GM06990 (cell line): ENCODE measurements at regions not wholly inside any gene's neighbourhood (a gene's known extent, or its start where the extent isn't known, plus 50 kb on each side); places are given as distances from the start of the nearest gene placed in this dataset.

Experiments
- DNase-seq: peaks from one replicate; pipeline ENCODE4 v3.0.0-alpha.2; 2011; ENCODE audit not compliant: insufficient read length; ENCODE audit errors: extremely low read depth
- H3K27me3 ChIP-seq: replicated peaks from 2 replicates; pipeline ENCODE4 v1.6.0; 2011; ENCODE audit warnings: low read length; ENCODE audit not compliant: control insufficient read depth, insufficient read depth
- H3K36me3 ChIP-seq: 2 replicates; pipeline ENCODE4 v1.5.1; 2011; ENCODE audit warnings: low read length; ENCODE audit not compliant: control insufficient read depth, insufficient read depth
- H3K4me3 ChIP-seq: replicated peaks from 2 replicates; pipeline ENCODE4 v1.5.1; 2011; ENCODE audit warnings: low read depth, mild to moderate bottlenecking, control low read depth, low read length
- TF ChIP-seq, protein P1 (sequence below): IDR thresholded peaks from 2 replicates; pipeline ENCODE4 v1.5.1; 2011; ENCODE audit warnings: low read length, control low read depth, mild to moderate bottlenecking, inconsistent platforms; ENCODE audit not compliant: insufficient read depth, poor library complexity, severe bottlenecking

DNA sequence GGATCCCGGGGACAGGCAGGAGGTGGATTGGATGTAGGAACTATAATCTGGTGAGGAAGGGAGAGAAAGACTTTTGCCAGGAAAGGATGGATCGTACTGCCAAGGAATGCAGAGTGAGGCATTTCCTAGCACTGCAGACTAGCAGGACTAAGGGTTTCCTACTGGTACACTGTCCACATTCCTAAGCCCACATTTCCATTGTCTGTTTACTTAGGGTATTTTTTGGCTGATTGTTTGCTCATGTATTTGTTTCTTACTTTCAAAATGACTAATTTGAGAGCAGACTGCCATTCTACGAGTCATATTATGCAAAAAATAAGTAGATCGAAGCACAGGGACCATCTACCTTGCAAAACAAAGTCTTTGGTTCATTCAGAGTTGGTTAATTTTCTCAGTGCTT, 1029.5 kb upstream of the NR2F2 start:
- H3K4me3 ChIP-seq, result no peak overlapping the region
- no peak for DNase-seq
- H3K36me3 ChIP-seq, result no peaks in the 10 kb centered on the region
- H3K27me3 ChIP-seq, result no peaks in the 10 kb centered on the region
- TF ChIP-seq, protein P1, sequence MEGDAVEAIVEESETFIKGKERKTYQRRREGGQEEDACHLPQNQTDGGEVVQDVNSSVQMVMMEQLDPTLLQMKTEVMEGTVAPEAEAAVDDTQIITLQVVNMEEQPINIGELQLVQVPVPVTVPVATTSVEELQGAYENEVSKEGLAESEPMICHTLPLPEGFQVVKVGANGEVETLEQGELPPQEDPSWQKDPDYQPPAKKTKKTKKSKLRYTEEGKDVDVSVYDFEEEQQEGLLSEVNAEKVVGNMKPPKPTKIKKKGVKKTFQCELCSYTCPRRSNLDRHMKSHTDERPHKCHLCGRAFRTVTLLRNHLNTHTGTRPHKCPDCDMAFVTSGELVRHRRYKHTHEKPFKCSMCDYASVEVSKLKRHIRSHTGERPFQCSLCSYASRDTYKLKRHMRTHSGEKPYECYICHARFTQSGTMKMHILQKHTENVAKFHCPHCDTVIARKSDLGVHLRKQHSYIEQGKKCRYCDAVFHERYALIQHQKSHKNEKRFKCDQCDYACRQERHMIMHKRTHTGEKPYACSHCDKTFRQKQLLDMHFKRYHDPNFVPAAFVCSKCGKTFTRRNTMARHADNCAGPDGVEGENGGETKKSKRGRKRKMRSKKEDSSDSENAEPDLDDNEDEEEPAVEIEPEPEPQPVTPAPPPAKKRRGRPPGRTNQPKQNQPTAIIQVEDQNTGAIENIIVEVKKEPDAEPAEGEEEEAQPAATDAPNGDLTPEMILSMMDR, result no peak

DNA sequence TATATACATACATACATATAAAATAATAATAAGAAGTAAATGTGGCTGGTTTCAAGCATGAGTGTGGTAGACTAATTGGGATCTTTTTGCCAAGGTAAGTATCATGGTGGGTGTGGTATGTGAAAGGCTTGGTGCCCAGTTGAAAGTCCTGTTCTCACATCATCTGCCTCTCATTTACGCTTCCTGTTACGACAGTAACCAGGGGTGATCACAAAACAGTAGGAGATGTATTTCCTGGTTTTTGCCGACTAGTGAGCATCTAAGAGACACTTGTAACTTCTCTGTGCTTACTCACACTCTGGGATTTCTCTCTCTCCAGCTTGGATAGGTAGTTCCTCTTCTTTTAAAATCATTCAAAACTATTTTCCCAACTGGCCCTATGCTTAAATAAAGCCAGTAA, 1028.3 kb upstream of the NR2F2 start:
- Histone ChIP-seq H3K36me3 (no peaks in the 10 kb centered on the region), H3K27me3 (no peaks in the 10 kb centered on the region), H3K4me3 (no peak overlapping the region)
- no peak for DNase-seq
- TF ChIP-seq, protein P1, result no peak

DNA sequence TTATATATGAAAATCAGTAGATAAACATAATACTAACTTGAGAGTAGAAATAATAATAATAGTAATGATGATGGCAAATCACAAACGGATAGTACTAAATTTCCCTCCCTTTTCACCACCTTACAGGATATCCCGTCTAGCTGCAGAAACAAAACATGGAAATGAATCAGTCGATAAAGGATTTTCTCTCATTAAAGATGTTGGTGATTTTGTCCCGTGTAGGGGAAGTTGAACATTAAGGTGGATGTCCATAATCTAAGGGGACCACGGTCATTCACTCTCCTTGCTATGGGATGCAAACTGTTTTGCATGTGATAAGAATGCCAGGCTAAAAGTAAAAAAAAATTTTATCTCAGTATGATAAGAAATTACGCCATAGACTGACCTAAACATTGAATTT, 1027.7 kb upstream of the NR2F2 start:
- no peak for DNase-seq
- Histone ChIP-seq H3K27me3 (no peaks in the 10 kb centered on the region), H3K36me3 (no peaks in the 10 kb centered on the region), H3K4me3 (no peak overlapping the region)
- TF ChIP-seq, protein P1, result no peak

DNA sequence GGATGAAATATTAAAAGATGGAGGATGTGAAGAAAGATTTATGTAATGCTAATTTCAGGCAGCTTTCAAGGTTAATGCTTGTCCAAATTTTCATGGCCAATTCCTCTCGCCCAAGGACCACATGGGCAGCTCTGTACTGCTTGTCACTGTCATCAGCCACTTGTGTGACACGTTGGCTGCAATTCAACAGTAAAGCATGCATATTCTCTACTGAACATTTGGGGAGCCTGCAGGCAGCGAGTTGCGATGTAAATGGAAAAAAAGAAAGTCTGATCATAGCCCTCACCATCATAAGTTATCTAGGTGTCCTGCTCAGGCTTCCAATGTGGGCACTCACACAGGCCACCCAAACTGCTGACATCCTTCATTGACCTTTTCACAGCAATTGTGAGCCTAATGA, 1026.8 kb upstream of the NR2F2 start:
- no peaks in the 10 kb centered on the region for H3K36me3 ChIP-seq
- H3K4me3 ChIP-seq, result no peak overlapping the region
- DNase-seq, result no peak
- H3K27me3 ChIP-seq, result no peaks in the 10 kb centered on the region
- TF ChIP-seq, protein P1, result no peak

DNA sequence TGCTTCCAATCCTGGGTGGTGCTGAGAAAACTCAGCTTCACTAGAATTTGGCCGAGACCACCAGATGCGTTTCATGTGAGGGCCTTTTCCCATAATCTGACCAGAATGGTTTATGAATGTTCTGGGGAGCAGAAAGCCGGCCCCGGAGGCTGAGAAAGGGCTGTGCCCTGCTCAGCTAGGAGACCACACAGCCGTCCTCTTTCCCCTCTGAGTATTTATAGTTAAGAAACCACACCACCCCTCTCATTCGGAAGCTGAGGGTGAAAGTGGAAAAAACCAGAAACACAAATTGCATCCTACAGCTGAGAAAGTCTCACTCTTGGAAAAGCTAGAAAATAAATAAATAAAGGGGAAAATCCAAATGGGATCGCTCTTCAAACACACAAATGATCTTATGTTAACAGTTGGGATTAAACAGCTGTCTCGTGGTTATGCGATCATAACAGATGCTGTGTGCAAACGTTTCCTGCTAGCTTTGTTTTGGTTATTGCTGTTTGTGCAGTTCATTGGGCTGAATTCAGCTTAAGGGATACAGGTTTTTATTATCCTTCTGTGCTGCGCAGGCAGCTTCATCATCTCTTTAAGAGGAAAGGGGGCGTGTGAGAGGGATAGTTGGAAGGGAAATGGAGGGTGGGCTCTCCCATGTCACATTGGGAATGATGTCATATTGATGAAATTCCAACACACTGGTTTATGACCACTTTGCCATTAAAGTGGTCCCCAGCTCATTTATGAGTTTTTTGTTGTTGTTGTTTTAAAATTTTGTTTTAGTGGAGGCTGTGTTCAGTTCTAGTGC, 1026.2 kb upstream of the NR2F2 start:
- no peak for DNase-seq
- Histone ChIP-seq H3K36me3 (no peaks in the 10 kb centered on the region), H3K4me3 (no peak overlapping the region), H3K27me3 (no peaks in the 10 kb centered on the region)
- TF ChIP-seq, protein P1, result no peak

DNA sequence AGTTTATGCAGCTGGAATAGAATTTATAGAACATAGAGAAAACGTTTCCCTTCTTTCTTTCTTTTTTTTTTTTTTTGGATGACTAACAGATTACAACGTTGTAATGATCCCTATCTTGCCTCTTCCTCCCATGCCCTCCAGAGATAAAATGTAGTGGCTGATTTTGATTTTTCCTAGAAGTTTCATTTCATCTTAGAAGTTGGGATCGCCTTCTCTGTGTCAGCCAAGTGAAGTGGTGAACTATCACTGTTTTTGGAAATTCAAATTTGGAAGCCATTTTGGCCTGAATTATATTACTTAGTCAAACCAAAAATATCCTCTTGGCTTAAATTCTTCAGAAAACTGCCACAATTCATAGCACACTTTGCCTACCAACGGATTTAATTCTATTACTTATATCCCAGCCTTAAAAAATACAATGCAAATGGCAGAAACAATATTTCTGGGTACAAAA, 1025.5 kb upstream of the NR2F2 start:
- TF ChIP-seq, protein P1, result no peak
- Histone ChIP-seq H3K4me3 (no peak overlapping the region), H3K27me3 (no peaks in the 10 kb centered on the region), H3K36me3 (no peaks in the 10 kb centered on the region)
- DNase-seq, result no peak
